T-helper 17 cell (primary cell): ENCODE measurements at regions not wholly inside any gene's neighbourhood (a gene's known extent, or its start where the extent isn't known, plus 50 kb on each side); places are given as distances from the start of the nearest gene placed in this dataset.

Experiments used
- ATAC-seq: fragments of 150-1000 bp; cut with Tn5 transposase; 2 replicates; pipeline ENCODE4 v1.10.0; 2021; ENCODE audit warnings: mild to moderate bottlenecking, moderate library complexity
- DNase-seq, 3 donors: peaks; one replicate each; pipeline versions ENCODE4 v3.0.0 to v3.0.0-alpha.2; 2020 to 2021
- H3K9me3 ChIP-seq: one replicate; pipeline ENCODE4 v1.7.0; 2013; ENCODE audit warnings: low read length, mild to moderate bottlenecking; ENCODE audit not compliant: control insufficient read depth, poor library complexity, severe bottlenecking
- H3K27ac Mint-ChIP-seq: one replicate; pipeline ENCODE4 v1.8.0; 2022; ENCODE audit warnings: mild to moderate bottlenecking, moderate library complexity, mixed read lengths
- H3K27me3 Mint-ChIP-seq: one replicate; pipeline ENCODE4 v1.8.0; 2022; ENCODE audit warnings: mixed read lengths
- H3K36me3 Mint-ChIP-seq: one replicate; pipeline ENCODE4 v1.8.0; 2022; ENCODE audit warnings: low read depth, mixed read lengths
- H3K4me1 Mint-ChIP-seq: one replicate; pipeline ENCODE4 v1.8.0; 2022; ENCODE audit warnings: mild to moderate bottlenecking, mixed read lengths
- H3K4me3 Mint-ChIP-seq: one replicate; pipeline ENCODE4 v1.8.0; 2022; ENCODE audit warnings: mild to moderate bottlenecking, moderate library complexity, mixed read lengths

DNA sequence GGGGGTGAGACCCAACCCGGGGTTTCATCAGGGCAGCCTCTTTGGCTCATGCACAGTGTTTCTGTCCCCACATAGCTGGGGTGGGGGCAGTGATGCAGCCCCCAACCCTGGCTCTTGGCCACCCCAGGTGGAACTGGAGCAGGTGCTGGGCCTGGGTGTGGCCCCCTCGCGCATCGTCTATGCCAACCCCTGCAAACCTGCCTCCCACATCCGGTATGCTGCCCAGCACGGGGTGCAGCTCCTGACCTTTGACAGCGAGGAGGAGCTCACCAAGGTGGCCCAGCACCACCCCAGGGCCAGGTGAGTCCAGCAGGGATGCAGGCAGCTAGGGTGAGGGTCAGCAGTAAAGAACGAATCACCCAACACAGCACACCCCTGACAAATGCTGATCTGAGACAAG is 72.3 kb upstream of the TINAGL1 start:
- no peak for DNase-seq
- H3K9me3 ChIP-seq, result no peaks in the 10 kb centered on the region
- no peak overlapping the region for H3K27ac Mint-ChIP-seq
- H3K4me3 Mint-ChIP-seq, result no peak overlapping the region
- peaks cover 11% of the 10 kb centered on the region for H3K4me1 Mint-ChIP-seq
- no peaks in the 10 kb centered on the region for H3K36me3 Mint-ChIP-seq
- peaks cover 46% of the 10 kb centered on the region for H3K27me3 Mint-ChIP-seq
- ATAC-seq, result no peak

DNA sequence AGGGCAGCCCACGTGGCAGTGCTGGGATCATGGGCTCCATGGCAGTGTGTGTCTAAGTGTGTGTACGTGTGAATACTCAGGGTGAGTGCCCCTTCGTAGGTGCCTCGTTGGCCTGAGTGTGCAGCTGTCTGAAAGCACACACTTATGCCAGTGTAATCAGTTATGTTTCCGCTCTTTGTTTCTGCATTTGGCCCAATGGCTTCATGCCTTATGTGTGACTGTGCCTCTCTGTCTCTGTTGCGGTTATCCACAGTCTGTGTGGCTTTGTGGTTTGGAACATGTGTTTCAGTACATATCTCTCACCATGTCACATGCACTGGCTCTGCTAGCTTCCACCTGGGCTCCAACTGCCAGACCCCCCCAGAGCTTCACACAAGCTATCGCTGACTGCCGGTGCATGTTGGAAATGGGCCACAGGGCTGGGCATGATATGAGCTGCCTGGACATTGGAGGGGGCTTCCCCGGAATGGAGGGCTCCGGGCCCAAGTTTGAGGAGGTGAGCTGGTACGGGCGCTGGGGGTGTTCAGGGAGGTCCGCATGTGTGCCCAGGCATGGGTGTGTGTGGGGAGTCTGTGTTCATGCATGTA is 70.3 kb upstream of the TINAGL1 start:
- Mint-ChIP-seq H3K27ac (no peak overlapping the region), H3K4me3 (no peak overlapping the region), H3K27me3 (peaks cover 63% of the 10 kb centered on the region), H3K4me1 (peaks cover 11% of the 10 kb centered on the region), H3K36me3 (peaks cover 4% of the 10 kb centered on the region)
- no peaks in the 10 kb centered on the region for H3K9me3 ChIP-seq
- ATAC-seq, result peak; percentile 30
- no peak for DNase-seq

DNA sequence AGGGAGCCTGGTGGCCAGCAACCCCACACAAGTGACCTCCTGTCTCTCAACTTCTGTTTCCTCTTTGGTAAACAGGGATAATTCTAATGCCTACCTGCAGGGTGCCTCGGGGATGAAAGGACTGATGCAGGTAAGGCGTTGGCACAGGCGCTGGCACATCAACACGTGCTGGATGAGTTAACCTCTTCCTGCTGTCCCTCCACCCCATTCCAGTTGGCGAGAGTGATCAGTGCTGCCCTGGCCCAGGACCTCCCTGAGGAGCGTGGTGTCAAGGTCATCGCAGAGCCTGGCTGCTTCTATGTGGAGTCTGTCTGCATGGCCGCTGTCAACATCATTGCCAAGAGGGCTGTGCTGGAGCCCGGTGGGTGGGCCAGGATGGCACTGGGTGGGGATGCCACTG is 69.1 kb upstream of the TINAGL1 start:
- H3K4me1 Mint-ChIP-seq, result peaks cover 11% of the 10 kb centered on the region
- no peak overlapping the region for H3K4me3 Mint-ChIP-seq
- H3K36me3 Mint-ChIP-seq, result peaks cover 6% of the 10 kb centered on the region
- H3K27ac Mint-ChIP-seq, result no peak overlapping the region
- DNase-seq (no peak), ATAC-seq (no peak)
- H3K9me3 ChIP-seq, result no peaks in the 10 kb centered on the region
- H3K27me3 Mint-ChIP-seq, result peaks cover 64% of the 10 kb centered on the region

DNA sequence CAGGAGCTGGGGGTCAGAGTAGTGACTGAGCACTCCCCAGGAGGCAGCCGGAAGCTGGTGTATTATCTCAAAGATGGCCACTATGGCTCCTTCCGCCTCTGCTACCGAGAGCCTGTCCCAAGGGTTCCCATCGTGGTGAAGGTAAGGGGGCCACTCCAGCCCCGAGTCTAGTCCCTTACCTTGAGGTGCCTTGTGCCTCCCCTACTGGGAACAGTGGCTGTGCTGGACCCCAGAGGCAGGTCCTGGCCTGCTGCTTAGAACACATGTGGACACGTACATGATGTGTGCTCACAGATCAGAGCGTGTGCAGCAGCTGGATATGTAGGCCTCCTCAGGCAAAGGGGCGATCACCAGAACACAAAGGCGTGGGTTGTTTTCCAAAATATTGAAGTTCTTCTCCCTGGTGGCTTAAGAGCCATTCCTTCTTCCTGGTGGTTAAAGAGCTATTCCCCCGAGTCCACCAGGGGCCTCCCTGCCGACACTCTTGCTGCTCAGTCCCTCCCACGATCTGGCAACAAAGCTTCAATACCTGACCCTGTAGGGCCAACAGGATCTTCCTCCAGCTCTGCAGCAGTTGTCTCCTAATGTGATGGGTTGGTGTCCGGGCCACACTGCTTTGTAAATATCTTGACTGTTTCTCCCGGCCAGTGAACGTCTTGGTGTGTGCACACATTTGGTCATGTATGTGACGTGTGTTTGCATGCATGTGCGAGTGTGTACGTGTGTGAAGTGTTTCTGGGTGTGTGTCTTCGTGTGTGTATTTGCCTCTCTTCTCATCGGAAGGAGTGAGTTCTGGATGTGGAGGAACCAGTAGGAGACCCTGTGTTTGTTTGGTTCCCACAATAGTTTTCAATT is 68.4 kb upstream of the TINAGL1 start:
- Mint-ChIP-seq H3K4me3 (no peak overlapping the region), H3K27me3 (peaks cover 64% of the 10 kb centered on the region), H3K4me1 (peaks cover 11% of the 10 kb centered on the region), H3K27ac (no peak overlapping the region), H3K36me3 (peaks cover 8% of the 10 kb centered on the region)
- no peak for DNase-seq
- ATAC-seq, result no peak
- no peaks in the 10 kb centered on the region for H3K9me3 ChIP-seq

DNA sequence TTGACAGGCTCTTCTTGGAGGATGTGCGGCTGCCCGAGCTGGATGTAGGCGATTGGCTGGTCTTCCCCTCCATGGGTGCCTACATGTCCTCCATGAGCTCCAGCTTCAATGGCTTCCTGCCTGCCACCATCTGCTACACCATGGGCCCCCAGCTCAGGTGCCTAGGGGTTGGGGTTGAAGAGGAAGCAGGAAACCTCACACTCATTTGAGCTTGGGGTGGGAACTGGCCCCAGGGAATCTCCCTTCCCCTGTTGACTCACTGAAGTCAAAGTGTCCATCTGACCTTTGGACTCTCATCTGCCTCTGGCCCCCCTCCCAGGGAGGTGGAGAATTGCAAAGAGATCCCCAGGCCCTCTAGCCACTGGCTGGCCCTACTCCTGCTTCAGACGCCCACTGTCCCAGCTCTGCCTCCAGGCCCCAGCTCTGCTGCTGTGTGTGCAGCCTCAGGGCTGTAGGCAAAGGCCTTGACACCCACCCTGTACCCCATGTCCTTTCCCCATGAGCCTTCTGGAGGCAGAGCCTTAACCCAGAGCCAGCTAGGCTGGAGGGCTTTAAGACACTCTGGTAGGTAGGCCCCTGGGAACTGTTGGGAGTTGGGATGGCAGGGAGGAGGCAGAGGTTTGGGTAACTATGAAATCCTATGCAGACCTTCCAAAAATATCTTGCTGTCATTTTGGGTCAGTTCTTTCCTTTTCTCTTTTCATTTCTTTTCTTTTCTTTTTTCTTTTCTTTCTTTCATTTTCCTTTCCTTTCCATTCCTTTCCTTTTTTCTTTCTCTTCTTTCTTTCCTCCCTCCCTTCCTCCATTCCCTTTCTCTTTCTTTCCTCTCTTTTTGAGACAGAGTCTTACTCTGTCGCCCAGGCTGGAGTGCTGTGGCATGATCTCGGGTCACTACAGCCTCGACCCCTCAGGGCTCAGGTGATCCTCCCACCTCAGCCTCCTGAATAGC is 66.9 kb upstream of the TINAGL1 start:
- Mint-ChIP-seq H3K4me3 (no peak overlapping the region), H3K4me1 (peaks cover 11% of the 10 kb centered on the region)

DNA sequence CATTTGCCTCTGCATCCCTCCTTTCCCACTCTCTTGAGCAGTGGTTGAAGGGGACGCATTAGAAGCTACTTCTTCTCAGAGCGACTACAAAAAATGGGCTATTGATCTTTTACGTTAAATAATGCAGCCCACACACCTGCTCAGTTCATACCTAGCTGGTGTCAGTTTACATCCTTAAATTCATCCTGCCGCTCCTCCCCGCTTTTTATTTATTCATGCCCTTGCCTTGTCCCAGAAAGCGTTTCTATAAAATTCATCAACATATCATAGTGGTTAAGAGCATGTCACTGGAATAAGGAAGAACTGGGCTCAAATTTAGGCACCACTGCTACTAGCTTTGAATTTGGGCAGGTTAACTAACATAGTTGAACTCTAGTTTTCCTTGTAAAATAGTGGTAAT is 66.0 kb upstream of the TINAGL1 start:
- DNase-seq, result no peak
- no peak overlapping the region for H3K27ac Mint-ChIP-seq
- no peaks in the 10 kb centered on the region for H3K9me3 ChIP-seq
- H3K36me3 Mint-ChIP-seq, result peaks cover 8% of the 10 kb centered on the region
- no peak for ATAC-seq
- peaks cover 64% of the 10 kb centered on the region for H3K27me3 Mint-ChIP-seq
- H3K4me1 Mint-ChIP-seq, result peaks cover 11% of the 10 kb centered on the region
- H3K4me3 Mint-ChIP-seq, result no peak overlapping the region

More for the DNA sequence above, 66.9 kb upstream of the TINAGL1 start:
- H3K9me3 ChIP-seq, result no peaks in the 10 kb centered on the region
- peaks cover 8% of the 10 kb centered on the region for H3K36me3 Mint-ChIP-seq
- peaks cover 58% of the 10 kb centered on the region for H3K27me3 Mint-ChIP-seq
- no peak overlapping the region for H3K27ac Mint-ChIP-seq
- ATAC-seq (no peak), DNase-seq (no peak)

DNA sequence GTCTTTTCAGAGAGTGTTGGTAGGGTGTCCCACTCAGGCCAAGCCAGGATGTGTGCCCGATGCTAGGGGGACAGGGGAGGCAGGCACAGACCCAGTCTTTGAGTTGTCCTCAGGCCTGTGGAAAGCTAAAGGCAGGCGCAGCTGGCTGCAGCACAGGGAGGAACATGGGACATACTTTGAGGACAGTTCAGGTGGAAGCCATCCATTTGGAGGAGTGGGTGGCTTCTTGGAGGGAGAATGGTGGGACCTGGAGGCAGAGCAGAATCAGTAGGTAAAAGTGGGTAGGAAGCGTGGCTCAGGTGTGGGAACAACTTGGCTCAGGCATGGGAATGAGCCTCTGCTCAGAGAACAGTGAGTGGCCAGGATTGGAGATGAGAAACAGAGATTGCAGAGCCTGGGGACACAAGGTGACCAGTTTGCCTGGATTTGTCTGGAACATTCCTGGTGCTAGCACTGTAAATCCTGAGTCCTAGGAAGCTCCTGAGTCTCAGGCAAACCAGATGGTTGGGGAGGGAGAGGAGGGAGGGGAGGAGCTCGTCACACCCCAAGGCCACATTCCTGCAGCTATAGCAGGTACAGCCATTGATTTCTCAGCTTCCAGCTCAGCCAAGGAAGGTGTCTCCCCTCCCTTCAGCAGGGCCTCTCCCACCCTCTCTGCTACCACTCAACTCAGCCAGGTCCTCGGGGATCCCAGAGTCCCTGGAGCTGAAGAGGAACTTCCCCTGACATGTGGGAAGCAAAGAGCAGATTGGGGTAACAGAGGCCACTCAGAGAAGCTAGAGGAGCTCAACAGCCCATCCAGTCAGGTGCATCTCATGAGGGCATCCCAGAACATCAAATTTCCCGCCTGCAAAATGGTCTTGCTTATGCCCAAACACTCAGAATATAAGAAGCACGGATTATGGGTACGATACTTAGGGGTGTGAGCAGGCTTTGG is 65.2 kb upstream of the TINAGL1 start:
- Mint-ChIP-seq H3K4me3 (no peak overlapping the region), H3K4me1 (peaks cover 4% of the 10 kb centered on the region), H3K27ac (no peak overlapping the region), H3K36me3 (peaks cover 10% of the 10 kb centered on the region), H3K27me3 (peaks cover 57% of the 10 kb centered on the region)
- DNase-seq, result no peak
- H3K9me3 ChIP-seq, result no peaks in the 10 kb centered on the region
- ATAC-seq, result no peak

DNA sequence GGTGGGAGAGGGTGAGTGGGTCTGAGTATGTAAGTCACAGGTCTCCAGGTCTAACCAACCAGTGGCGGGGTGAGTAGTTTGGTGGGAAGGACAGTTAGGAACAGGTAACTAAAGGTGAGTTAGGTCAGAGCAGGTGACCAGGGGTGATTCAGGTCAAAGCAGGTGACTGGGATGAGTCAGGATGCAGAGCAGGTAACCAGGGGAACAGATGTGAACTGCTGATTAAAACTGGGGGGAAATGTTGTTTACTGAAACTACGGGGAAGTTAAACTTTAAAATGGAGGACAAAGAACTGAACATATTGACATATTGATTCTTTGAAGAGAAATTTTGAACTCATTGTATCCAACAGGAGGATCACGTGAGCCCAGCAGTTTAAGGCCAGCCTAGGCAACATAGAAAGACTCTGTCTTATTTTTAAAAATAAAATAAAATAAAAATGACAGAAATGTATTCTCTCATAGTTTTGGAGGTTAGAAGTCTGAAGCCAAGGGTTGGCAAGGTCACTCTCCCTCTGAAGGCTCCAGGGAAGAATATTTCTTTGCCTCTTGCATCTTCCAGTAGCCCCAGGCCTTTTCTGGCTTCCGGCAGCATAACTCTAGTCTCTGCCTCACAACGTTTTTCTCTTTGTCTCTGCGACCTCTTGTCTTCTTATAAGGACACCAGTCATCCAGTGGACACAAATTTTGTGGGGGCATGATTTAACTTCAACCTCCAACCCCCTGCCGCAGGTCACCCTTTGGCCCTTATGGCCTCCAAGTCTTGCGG is 64.3 kb upstream of the TINAGL1 start:
- no peak overlapping the region for H3K27ac Mint-ChIP-seq
- peaks cover 48% of the 10 kb centered on the region for H3K27me3 Mint-ChIP-seq
- H3K36me3 Mint-ChIP-seq, result peaks cover 10% of the 10 kb centered on the region

DNA sequence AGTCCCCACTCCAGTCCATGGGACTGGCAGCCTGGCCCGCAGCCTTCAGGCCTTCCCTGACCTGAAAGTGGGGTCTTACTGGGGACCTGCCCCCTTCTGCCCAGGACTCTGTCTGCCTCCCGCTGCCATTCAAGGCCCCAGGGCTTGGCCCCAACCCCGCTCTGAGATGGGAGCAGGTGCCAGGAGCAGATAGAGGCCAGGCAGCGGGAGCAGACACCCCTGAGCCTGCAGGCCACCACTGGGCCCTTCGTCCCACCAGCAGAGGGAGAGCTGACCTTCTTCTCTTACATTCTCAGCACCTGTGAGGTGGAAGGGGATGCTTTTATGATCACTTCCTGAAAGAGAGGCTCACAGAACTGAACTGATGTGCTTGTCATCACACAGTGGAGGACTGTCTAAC is 62.2 kb upstream of the TINAGL1 start:
- Mint-ChIP-seq H3K36me3 (peaks cover 10% of the 10 kb centered on the region), H3K27ac (no peak overlapping the region), H3K4me3 (no peak overlapping the region), H3K4me1 (no peaks in the 10 kb centered on the region), H3K27me3 (peaks cover 47% of the 10 kb centered on the region)
- H3K9me3 ChIP-seq, result no peaks in the 10 kb centered on the region
- no peak for ATAC-seq
- no peak for DNase-seq

More for the DNA sequence above, 64.3 kb upstream of the TINAGL1 start:
- Mint-ChIP-seq H3K4me3 (no peak overlapping the region), H3K4me1 (no peaks in the 10 kb centered on the region)
- no peaks in the 10 kb centered on the region for H3K9me3 ChIP-seq
- ATAC-seq, result no peak
- no peak for DNase-seq

DNA sequence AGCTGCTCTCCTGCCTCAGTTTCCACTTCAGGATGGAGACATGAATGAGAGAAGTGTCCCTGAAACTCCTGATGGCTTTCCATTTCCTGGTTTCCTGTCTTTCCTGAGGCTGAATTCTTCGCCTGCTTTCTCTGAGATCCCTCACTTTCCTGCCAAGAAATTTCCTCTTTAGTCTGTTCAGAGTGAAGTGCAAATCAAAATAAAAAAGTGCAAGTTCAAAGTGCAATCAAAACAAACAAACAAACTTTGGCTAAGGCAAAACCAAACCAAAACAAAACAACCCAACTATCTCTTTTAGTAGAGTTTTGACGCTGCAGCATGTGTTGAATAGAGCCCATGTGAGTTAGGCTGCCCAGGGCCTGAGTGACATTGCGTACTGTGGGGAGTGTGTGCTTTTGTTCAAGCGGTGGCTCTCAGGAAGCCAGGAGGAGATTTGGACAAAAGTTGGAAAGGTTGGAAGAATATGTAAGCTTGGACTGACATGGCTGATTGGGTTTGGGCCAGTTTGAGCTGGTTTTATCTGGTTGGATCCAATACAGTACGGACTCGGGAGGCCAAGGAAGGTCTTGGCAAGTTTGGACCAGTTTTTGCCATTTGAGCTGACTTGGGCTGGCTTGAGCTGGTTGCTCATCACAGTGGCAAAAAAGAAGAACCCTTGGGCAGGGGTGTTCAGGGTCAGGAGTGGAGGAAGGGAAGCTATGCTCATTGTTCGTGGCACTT is 61.1 kb upstream of the TINAGL1 start:
- Mint-ChIP-seq H3K27ac (no peak overlapping the region), H3K36me3 (peaks cover 10% of the 10 kb centered on the region), H3K27me3 (peaks cover 38% of the 10 kb centered on the region), H3K4me3 (no peak overlapping the region), H3K4me1 (no peaks in the 10 kb centered on the region)
- DNase-seq (no peak), ATAC-seq (no peak)
- no peaks in the 10 kb centered on the region for H3K9me3 ChIP-seq

DNA sequence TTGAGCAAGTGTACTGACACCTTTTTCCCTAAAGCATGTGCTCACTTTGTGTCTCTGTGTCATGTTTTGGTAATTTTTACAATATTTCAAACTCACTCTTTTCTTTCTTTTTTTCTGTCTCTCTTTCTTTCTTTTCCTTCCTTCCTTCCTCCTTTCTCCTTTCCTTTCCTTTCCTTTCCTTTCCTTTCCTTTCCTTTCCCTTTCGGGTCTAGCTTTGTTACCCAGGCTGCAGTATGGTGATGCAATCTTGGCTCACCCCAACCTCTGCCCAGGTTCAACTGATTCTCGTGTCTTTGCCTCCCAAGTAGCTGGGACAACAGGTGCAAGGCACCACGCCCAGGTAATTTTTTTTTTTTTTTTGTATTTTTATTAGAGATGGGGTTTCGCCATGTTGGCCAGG is 60.4 kb upstream of the TINAGL1 start:
- Mint-ChIP-seq H3K4me1 (no peaks in the 10 kb centered on the region), H3K36me3 (peaks cover 6% of the 10 kb centered on the region), H3K27ac (no peak overlapping the region), H3K4me3 (no peak overlapping the region), H3K27me3 (peaks cover 37% of the 10 kb centered on the region)
- H3K9me3 ChIP-seq, result no peaks in the 10 kb centered on the region
- ATAC-seq (no peak), DNase-seq (no peak)
